HT-29 (cell line): ENCODE measurements at regions not wholly inside any gene's neighbourhood (a gene's known extent, or its start where the extent isn't known, plus 50 kb on each side); places are given as distances from the start of the nearest gene placed in this dataset.
"Not testable (repeated sequence)": the region's sequence is repeated elsewhere in the genome, so short reads cannot be mapped to it uniquely, and the experiment has no call there.

ENCODE experiments used
- DNase-seq: peaks from one replicate; pipeline ENCODE4 v3.0.0-alpha.2; 2015; ENCODE audit warnings: low spot score

DNA sequence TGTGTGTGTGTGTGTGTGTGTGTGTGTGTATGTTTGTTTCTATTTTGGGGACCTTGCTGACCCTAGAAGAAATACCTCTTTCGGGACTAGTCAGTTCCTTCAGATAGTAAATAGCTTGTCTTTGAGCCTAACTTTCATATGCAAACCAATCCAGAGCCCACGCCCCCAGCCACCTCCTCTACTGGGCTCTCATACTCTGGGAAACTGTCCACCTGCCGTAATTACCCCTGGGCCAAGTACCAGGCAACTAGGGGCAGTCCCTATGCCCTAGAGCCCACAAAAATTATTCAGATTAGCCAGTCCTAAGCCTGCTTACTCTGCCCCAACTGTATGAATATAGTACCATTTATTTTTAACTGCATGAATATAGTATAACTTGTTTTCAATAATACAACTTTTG is 970.4 kb downstream of the EPHA4 start:
- no peak for DNase-seq

DNA sequence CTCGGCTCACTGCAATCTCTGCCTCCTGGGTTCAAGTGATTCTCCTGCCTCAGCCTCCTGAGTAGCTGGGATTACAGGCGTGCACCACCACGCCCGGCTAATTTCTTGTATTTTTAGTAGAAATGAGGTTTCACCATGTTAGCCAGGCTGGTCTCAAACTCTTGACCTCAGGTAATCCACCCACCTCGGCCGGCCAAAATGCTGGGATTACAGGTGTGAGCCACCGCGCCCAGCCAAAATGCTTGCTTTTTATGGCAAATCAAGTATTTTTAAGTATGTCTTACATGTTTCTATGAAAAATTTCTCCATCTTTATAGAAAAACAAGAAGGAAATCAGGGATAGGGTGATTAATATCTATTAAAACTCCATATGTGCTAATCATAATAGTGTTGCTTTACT is 959.1 kb downstream of the EPHA4 start:
- DNase-seq, result not testable (repeated sequence)

DNA sequence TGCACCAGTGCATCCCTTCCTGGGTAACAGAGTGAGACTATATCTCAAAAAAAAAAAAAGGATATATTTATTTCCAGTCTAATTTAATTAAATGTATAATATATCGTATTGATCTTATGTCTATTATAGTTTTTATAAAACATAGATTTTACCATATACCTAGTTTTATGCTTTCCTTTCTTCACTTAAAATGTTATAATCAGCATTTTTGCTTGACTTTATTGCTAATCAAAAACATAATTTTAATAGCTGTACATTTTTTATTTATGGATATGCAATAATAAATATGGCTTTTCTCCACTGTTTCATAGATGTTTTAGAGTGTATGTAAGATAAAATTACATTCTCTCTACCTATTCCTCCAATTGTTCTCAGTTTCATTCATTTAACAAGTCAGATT is 958.0 kb downstream of the EPHA4 start:
- DNase-seq, result no peak

DNA sequence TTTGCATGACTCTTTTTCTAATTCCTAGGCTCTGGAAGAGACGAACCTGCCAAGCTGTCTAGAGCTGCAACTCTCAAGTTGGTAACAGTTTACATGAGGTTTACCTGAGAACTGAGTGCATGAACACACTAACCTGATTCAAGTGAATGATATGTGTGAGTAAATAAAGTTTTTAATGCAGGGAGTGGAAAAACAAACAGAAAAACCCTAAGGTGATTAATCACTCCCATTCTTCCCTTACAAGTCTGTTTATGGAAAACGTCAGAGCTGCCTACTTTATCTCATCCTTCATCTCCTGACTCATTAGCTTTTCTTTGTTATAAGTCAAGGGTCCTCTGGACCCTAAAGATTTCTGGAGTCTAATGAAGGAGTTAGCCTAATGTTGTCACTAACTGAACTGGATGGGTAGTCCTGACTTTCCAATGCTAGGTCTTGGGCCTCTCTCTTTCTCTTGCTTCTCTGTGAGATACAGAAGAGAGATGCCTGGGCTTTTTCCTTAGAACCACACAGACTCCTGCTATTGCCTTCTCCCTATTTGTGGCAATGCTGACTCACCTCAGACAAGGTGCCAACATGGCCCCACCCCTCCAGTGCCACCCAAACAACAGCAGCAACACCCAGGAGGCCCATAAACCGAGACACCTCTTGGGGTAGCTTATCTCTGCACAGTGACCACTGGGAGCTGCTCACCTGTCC is 952.4 kb downstream of the EPHA4 start:
- peak; percentile 70 for DNase-seq

DNA sequence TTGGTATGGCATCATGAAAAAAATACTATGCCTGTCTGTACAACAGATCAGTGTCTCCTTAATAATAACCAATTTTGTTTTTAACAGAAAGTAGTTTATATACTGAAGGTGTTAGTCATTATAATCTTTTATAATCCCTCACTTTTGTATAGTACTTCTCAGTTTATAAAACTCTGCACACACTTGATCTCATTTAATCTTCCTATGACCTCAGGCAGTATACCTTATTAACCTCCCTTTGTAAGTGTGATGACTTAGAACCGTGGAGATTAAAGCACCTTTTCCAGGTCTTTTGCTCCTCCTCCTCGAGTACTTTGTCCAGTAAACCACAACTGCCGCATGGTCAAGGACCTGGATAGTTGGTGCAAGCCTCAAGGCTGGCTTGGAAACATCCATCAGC is 945.5 kb downstream of the EPHA4 start:
- no peak for DNase-seq

DNA sequence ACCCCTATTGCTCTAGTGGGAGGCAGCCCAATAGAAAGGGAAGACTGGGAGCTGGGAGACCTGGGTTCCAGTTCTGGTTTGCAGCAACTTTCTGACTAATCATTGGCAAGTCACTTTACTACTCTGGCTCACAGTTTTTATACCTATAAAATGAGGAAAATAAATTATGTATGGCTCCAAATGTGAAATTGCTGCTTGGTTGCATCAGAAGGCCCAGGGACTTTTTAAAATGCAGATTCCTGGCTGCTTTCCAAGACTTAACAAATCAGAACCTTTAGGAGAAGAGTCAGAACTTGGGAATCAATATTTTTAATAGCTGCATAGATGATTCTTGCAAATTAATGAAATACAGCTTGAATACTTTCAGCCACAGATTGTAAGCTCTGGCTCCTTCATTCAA is 943.9 kb downstream of the EPHA4 start:
- no peak for DNase-seq

DNA sequence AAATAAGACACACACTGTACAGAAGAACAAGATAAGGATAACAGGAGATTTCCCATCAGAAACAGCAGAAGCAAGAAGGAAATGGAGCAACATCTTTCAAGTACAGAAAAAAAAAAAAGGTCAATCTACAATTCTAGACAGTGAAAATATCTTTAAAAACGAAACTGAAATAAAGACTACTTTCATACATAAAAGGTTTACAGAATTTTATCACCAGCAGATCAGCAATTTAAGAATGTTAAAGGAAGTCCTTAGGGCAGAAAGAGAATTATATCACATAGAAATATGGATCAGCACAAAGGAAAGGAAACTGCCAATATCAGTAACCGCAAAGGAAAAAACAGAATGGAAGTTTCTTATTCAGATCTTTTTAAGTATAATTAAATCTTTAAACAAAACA is 931.0 kb downstream of the EPHA4 start:
- DNase-seq, result no peak

DNA sequence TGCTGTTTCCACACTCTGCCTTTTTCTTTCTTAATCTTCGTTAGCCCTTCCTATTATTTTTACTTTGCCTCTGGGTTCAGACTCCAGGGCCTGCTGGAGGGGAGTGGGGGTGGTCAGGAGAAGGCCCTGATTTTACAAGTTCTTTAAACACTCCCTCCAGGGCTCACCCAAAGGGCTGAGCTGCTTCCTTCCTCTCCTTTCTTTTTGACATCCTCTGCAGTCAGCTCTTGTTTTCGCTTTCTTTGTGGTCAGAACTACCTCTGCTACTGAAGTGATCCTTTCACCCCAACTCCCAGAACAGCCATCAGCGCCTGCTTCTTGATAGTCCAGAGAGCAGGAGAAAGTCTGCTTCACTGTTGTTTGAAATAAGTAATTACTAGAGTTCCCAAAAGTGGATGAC is 925.7 kb downstream of the EPHA4 start:
- no peak for DNase-seq

DNA sequence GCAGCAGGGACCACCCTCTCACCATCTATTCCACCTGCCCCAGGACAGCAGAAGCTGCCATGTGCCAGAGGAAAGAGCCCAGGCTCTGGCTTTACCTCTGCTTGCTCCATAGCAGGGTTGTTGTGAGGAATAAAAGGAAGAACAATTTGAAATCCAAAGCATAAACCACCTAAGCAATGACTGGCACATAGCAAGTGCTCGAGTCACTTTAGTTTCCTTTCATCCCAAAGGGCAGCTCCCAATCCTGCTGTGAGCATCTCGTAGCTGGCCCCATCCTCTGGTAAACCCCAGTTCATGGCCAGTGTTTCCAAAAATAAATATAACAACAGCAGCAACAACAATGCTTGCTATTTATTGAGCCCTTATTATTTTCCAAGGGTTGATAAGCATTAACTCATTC is 923.5 kb downstream of the EPHA4 start:
- no peak for DNase-seq

DNA sequence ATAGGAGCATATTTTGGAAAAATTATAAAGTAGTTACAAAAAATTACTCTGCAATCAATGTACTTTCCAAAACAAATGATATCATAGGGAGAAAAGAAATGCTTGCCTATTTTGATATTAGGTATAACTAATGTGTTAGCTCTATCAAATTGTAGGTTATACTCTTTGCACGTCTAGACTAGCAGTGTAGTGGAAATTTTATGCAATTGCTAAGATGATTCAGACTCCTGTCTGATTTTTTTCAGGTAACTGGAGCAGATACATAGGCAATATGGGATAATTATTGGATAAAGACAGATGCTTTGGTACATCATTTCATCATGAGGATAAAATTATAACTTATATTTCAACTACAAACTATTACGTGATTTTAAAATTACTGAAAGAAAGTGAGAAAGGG is 918.3 kb downstream of the EPHA4 start:
- no peak for DNase-seq

DNA sequence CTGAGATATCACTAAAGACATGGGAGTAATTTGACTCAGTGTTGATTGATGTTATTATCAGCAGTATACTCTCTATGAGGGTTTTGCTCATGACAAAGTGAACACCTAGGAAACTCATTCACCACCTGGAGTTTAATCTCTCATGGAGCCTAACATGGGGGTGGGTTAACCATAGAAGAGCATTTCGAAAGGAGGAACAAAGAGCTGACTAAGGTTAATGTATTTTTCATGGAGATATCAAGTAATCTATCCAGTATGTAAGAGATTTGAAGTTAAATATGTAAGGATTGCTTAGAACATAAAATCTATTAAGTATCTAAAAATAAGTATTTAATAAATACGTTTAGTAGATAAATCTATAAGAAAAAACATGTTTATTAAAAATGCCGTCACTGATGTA is 917.8 kb downstream of the EPHA4 start:
- no peak for DNase-seq

DNA sequence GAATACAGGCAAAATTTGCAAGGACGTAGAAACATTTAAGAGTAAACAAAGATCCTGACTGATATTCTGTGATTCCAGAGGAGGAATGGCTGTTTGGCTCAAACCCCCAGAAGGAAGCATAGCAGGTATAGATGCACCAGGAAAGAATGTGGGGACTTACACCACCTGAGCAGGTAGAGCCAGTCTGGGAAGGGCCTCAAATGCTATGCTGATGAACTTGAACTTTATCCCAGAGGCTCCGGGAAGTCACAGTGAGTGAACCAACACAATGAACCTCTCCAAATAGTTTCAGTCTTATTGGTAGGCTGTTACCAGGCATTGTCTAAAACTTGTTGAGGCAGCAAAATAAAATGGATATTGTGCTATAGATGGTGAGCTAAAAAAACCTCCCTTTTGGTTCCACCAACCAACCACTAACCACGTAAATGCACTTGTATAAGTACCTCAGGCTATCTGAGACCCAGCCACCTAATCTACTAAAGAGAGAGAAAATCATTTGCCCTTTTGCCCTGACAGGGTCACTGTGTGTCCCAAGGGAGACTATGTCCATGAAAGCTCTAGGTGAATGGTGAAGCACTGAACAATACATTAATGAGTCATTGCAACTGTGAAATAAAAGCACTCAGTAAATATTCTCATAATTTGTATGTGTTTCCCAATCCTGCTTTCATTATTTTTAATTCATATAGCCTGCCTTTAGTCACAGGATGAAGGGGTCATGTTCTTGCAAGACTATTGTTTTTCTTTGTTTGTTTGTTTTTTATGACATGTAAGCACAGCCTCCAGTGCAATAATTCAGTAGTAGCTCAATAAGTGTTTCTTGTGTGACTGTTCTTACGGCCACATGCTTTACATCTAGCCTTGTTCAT is 911.6 kb downstream of the EPHA4 start:
- peak; percentile 37 for DNase-seq

DNA sequence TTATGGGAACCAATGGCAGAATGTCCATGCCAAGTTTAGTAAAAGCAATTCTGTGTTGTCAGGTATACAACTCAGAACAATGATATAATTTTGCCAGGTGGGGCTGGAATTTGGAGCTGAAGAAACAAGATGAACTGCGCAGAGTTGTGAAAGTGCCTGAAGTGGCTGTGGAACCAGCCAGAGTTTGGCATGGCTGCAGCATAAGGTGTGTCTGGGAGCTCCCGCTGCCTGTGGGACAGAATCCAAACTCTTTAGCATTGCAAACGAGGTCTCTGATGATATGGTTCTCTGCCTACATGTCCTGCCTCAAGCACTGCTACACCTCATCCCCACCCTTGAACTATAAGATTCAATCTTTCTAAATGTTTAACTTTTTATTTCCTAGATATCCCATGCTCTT is 909.7 kb downstream of the EPHA4 start:
- DNase-seq, result no peak

DNA sequence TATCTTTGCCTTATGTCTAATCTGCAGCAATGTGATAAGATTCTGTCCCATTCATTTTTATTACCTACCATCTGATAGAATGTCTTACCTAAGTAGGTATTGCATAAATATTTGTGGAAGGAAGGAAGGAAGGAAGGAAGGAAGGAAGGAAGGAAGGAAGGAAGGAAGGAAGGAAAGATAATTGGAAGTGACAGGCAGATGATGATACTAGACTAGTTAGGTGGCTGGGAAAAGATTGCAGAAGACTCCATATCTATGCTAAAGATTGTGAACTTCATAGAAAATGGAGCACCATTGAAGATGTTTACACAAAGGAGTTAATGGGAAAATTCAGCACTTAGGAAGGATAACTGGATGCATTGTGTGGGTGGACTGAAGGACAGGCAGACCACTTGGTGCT is 909.0 kb downstream of the EPHA4 start:
- DNase-seq, result no peak

DNA sequence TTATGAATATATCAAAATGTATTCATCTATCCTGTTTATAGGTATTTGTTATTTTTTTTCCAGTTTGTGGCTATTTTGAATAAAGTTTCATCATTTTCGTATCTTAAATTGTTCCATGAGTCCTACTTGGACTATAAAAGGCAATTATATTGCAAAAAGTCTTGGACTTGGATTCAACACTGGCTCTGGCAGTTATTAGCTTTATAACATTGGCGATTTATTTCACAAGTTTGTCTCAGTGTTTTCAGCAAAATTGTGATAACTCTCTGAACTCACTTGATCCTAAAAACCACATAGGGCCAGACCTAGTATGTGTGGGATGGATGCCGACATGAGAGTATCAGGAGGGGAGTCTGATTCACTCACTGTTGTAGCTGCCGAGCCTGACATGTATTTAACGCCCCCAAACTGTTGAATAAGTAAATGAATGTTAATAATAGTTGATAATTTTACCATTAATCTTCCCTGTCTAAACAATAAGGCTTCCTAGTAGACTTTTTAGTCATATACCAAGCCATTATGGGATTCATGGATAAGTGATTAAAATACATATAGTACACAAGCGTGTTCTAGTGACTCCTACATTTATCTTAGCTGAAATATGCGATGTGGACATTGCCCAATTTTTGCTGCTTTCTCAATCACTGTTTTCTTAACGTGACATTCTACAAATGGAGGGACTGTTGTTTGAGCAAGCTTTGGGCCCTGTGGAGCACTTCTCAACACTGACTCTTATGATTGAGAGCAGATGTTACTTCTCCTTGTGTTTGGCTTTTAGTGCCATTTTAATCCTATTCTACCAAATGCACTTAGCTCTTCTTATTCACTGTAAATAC is 907.6 kb downstream of the EPHA4 start:
- no peak for DNase-seq

DNA sequence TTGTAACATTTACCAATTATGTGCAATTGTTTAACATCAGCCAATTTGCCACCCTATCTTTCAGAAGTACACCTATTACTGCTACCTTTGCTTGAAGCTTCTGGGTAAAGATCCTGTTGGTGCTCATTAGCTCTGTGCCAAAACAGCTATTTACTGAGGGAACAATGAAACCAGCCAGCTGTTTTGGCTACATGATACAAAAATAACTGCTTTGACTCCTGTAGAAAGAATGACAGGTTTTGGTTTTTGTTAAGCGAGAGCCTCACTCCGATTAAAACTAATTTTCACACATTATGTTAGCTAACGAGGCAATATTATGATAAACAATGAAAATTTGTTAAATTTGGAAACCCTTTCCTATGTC is 907.0 kb downstream of the EPHA4 start:
- no peak for DNase-seq

DNA sequence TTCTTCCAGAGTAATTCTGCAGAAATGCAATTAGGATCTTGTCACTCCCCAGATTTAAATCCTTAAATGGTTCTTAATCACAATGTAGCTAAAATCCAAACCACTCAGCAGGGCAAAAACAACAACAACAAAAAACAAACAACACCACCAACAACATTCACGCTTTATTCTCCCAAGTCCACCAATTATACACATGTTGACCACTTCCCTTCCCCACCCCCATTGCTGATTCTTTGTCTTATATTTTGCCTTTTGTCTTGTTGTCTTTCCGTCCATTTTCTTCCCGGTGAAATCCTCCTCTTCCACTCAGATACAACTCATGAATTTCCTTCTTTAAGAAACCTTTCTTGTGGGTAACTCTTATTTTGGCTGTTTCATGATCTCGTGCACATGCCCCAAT is 902.8 kb downstream of the EPHA4 start:
- DNase-seq, result no peak

DNA sequence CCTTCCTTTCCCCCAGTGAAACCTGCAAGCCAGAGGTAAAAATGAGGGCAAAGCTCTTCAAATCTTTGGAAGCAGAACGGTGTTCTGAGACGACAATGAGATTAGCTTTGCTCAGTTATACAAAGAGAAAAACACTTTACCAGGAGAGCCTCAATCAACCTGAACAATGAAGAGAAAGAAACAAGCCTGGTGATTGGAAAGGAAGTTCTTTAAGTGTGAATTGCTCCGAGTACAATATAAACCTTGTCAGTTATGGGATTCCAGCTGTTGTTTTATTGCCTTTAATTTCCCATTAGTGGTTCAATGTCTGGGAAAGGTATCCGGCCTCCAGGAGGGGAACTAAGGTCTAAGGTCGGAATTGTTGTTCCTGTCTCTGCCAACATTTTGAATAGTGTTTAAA is 901.6 kb downstream of the EPHA4 start:
- DNase-seq, result no peak

DNA sequence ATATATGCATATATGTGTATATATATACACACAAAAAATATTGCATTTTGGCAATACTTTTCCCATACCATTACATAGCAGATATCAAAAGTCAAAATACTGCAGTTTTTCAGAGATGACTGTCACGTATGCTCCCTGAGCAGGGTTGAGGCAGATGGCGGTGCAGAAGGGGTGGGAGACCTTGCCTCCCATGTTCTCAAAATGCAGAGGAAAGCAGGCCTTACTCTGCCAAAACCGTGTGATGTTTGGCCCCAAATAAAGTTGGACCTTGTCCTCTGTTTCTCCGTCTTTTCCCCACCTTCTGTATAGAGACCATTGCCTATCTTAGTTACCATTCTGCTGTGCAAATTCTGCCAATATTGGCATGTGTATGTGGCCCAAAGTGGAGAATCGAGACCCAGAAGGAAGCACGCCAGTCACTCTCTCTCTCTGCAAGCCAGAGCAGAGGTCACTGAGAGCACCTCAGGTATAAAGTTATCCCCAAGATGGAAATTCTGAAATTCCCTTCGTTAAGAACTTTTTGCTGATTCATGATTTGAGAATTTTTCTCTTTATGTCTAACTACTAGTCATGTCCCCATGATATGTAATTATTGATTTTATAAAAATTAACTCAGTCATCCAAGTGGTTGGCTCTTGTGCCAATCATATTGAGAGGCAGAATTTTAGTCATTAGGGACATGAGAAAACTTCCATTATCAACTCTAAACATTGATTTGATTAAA is 898.8 kb downstream of the EPHA4 start:
- DNase-seq, result no peak

DNA sequence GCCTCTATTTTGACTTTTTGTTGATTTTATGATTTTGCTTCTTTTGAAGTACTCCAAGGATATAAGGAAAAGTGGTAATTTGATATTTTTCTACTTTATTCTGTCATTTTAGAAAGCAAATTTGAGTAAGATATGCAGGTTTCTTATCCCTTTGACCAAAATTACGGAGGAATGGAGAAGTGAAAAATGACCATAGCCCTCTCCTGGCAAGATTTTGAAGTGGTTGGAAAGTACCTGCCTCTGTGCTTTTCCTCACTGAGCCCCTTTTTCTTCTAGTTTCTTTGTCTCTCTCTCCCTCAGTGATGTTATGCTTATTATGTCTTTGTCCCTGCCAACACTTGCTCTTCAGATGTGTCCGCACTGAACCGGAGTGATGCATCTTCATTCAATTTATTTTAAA is 898.1 kb downstream of the EPHA4 start:
- no peak for DNase-seq

DNA sequence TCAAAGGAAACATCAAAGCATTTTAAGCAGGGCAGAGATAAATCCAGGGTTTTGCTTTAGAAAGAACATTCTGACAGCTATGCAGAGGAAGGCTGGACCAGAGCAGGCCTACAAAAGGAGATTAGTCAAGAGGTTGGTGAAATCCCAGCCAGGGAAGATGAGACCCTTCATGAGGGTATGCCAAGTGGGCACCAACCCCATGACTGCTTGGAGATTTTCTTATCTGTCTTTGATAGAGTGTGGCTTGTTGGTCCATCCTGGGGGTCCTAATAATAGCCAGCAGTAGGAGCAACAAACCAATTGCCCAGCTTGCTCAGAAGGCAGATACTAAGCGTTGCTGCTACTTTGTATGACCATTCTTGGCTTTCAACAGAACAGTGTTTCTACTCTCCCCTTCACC is 895.4 kb downstream of the EPHA4 start:
- DNase-seq, result no peak

DNA sequence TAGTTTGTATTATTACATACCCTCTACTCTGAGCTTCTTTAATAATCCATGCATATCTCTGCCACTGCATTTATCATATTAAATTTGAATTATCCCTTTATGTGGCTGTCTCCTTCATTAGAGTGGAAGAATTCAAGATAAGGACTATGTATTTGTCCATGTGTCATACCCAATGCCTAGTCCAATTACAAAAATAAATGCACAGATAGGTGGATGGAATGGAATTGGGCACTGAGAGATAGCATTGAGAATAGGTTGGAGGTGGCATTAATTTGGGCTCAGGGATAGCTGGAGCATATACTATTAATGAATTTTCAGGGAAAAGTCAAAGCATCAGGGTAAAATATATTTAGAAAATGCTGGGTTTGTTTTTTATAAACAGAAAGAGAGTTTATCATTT is 893.2 kb downstream of the EPHA4 start:
- no peak for DNase-seq
